SU-DHL-6 (cell line): ENCODE measurements at regions not wholly inside any gene's neighbourhood (a gene's known extent, or its start where the extent isn't known, plus 50 kb on each side); places are given as distances from the start of the nearest gene placed in this dataset.

Experiments used
- H2AFZ ChIP-seq: fragments of 200-600 bp; sonication (generic); 2 replicates; pipeline ENCODE4 v1.6.1; 2014; ENCODE audit warnings: low read depth, mild to moderate bottlenecking, moderate library complexity, mixed read lengths, antibody characterized with exemption, low read length; ENCODE audit not compliant: severe bottlenecking
- H3F3A ChIP-seq: fragments of 200-600 bp; shearing (Covaris generic); 2 replicates; pipeline ENCODE4 v1.6.0; 2016; ENCODE audit warnings: antibody characterized with exemption, mild to moderate bottlenecking; ENCODE audit not compliant: insufficient read depth
- H3K27ac ChIP-seq: fragments of 200-600 bp; sonication (generic); 2 replicates; pipeline ENCODE4 v1.5.1; 2016; ENCODE audit warnings: low read depth, mild to moderate bottlenecking, low read length, moderate library complexity, mixed read lengths
- H3K27me3 ChIP-seq: fragments of 200-600 bp; sonication (generic), shearing (Covaris generic); 2 replicates; pipeline ENCODE4 v1.6.0; 2014; ENCODE audit warnings: mild to moderate bottlenecking, low read length
- H3K36me3 ChIP-seq: fragments of 200-600 bp; sonication (generic); 2 replicates; pipeline ENCODE4 v1.6.1; 2014; ENCODE audit warnings: mild to moderate bottlenecking, low read length, mixed read lengths
- H3K4me2 ChIP-seq: fragments of 300-600, 200-600 bp; shearing (Covaris generic), sonication (generic); 2 replicates; pipeline ENCODE4 v1.6.0; 2014; ENCODE audit warnings: low read length, low read depth, mild to moderate bottlenecking; ENCODE audit not compliant: poor library complexity, severe bottlenecking
- H3K4me3 ChIP-seq: fragments of 200-600 bp; sonication (generic); 2 replicates; pipeline ENCODE4 v1.5.1; 2014; ENCODE audit warnings: antibody characterized with exemption, low read length, mild to moderate bottlenecking, mixed read lengths; ENCODE audit not compliant: insufficient read depth, poor library complexity, severe bottlenecking
- H3K79me2 ChIP-seq: fragments of 200-600 bp; sonication (generic); 2 replicates; pipeline ENCODE4 v1.6.1; 2014; ENCODE audit warnings: mild to moderate bottlenecking, low read length, moderate library complexity; ENCODE audit not compliant: insufficient read depth
- H3K9ac ChIP-seq: fragments of 200-600 bp; sonication (generic); 2 replicates; pipeline ENCODE4 v1.7.0; 2014; ENCODE audit warnings: mild to moderate bottlenecking, low read length
- H3K9me2 ChIP-seq: fragments of 200-600 bp; sonication (generic); replicated peaks from 2 replicates; pipeline ENCODE4 v1.6.1; 2014; ENCODE audit warnings: low read length; ENCODE audit not compliant: insufficient read depth
- H3K9me3 ChIP-seq: fragments of 200-600 bp; sonication (generic); 2 replicates; pipeline ENCODE4 v1.6.1; 2014; ENCODE audit warnings: low read length, mixed read lengths; ENCODE audit not compliant: insufficient read depth
- H4K20me1 ChIP-seq: fragments of 200-600 bp; sonication (generic); 2 replicates; pipeline ENCODE4 v1.6.1; 2014; ENCODE audit warnings: low read depth, mild to moderate bottlenecking, antibody characterized with exemption, low read length, moderate library complexity, mixed read lengths
- CTCF ChIP-seq: fragments of 200-600 bp; sonication (generic); IDR thresholded peaks from one replicate; pipeline ENCODE4 v1.5.1; 2017; ENCODE audit warnings: antibody characterized with exemption, mild to moderate bottlenecking, low read length, moderate library complexity; ENCODE audit not compliant: insufficient read depth, poor library complexity, severe bottlenecking
- EZH2phosphoT487 ChIP-seq: fragments of 200-600 bp; sonication (generic), shearing (Covaris generic); conservative IDR thresholded peaks from 2 replicates; pipeline ENCODE4 v1.6.1; 2018; ENCODE audit warnings: mild to moderate bottlenecking, antibody characterized with exemption, low read length, moderate library complexity, mixed read lengths

DNA sequence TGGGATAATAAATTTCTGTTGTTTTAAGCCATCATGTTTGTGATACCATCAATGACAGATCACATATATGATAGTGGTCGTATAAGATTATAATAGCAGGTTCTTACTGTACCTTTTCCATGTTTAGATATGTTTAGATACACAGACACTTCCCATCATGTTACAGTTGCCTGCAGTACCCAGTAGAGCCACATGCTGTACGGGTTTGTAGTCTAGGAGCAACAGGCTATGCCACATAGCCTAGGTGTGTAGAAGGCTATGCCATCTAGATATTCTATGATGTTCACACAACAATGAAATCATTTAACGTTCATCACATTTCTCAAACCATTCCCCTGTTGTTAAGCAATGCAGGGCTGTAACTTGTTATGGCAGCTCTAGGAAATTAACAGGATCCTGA, 132.9 kb upstream of the SH3BP4 start:
- H3K27ac ChIP-seq = no peak overlapping the region
- no peaks in the 10 kb centered on the region for H4K20me1 ChIP-seq
- H3K4me2 ChIP-seq = no peak overlapping the region
- TF ChIP-seq CTCF (no peak), EZH2phosphoT487 (no peak)
- H3K36me3 ChIP-seq = no peaks in the 10 kb centered on the region
- no peaks in the 10 kb centered on the region for H3K27me3 ChIP-seq
- no peaks in the 10 kb centered on the region for H3K9me3 ChIP-seq
- no peak overlapping the region for H3K9ac ChIP-seq
- H3K79me2 ChIP-seq = no peaks in the 10 kb centered on the region
- H2AFZ ChIP-seq = no peak overlapping the region
- no peaks in the 10 kb centered on the region for H3F3A ChIP-seq
- H3K9me2 ChIP-seq = no peaks in the 10 kb centered on the region
- H3K4me3 ChIP-seq = no peak overlapping the region

- Histone ChIP-seq H3K9me2 (no peaks in the 10 kb centered on the region), H2AFZ (no peak overlapping the region), H4K20me1 (no peaks in the 10 kb centered on the region), H3K36me3 (no peaks in the 10 kb centered on the region), H3K27me3 (no peaks in the 10 kb centered on the region), H3K27ac (no peak overlapping the region), H3K4me3 (no peak overlapping the region), H3K4me2 (no peak overlapping the region), H3K9ac (no peak overlapping the region), H3K9me3 (no peaks in the 10 kb centered on the region), H3K79me2 (no peaks in the 10 kb centered on the region), H3F3A (no peaks in the 10 kb centered on the region)
- TF ChIP-seq EZH2phosphoT487 (no peak), CTCF (no peak)
These were observed 135.3 kb upstream of the SH3BP4 start for GRCh38 chr2:234816491-234816890.

GRCh38 chr2:234816056-234816455, 135.8 kb upstream of the SH3BP4 start:
- H4K20me1 ChIP-seq = no peaks in the 10 kb centered on the region
- H3K9me2 ChIP-seq = no peaks in the 10 kb centered on the region
- TF ChIP-seq CTCF = no peak
- no peak for TF ChIP-seq EZH2phosphoT487
- no peak overlapping the region for H3K27ac ChIP-seq
- H3K27me3 ChIP-seq = no peaks in the 10 kb centered on the region
- no peaks in the 10 kb centered on the region for H3K36me3 ChIP-seq
- H2AFZ ChIP-seq = no peak overlapping the region
- H3K79me2 ChIP-seq = no peaks in the 10 kb centered on the region
- H3K4me2 ChIP-seq = no peak overlapping the region
- H3K9me3 ChIP-seq = no peaks in the 10 kb centered on the region
- no peak overlapping the region for H3K4me3 ChIP-seq
- H3K9ac ChIP-seq = no peak overlapping the region
- no peaks in the 10 kb centered on the region for H3F3A ChIP-seq

- no peak overlapping the region for H3K9ac ChIP-seq
- no peaks in the 10 kb centered on the region for H4K20me1 ChIP-seq
- H3K27me3 ChIP-seq = no peaks in the 10 kb centered on the region
- H3K79me2 ChIP-seq = no peaks in the 10 kb centered on the region
- H3K27ac ChIP-seq = no peak overlapping the region
- H3K9me3 ChIP-seq = no peaks in the 10 kb centered on the region
- H3K4me3 ChIP-seq = no peak overlapping the region
- H3F3A ChIP-seq = no peaks in the 10 kb centered on the region
- no peaks in the 10 kb centered on the region for H3K9me2 ChIP-seq
- no peak overlapping the region for H3K4me2 ChIP-seq
- TF ChIP-seq CTCF = no peak
- TF ChIP-seq EZH2phosphoT487 = no peak
- H2AFZ ChIP-seq = no peak overlapping the region
- no peaks in the 10 kb centered on the region for H3K36me3 ChIP-seq
These were observed 137.4 kb upstream of the SH3BP4 start for GRCh38 chr2:234814374-234814773.
